ENCODE measurements at regions not wholly inside any gene's neighbourhood (a gene's known extent, or its start where the extent isn't known, plus 50 kb on each side); places are given as distances from the start of the nearest gene placed in this dataset.

DNA sequence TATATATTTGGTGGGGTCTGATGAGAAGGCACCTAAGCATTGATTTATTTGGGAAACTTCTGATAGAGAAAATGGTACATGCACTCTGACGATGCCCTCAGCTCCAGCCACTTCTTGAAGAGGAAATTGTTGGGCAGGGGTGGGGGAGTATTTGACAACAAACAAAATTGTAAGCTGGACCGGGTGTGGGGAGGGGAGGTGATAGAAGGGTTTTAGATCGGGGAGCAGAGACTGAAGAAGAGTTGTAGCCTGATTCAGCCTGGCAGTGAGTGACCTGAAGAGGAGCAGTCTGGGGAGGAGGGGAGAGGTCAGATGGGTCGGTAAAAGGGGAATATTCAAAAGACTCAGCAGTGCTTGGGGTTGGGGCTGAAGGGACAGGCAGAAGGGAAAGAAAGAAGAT lies 2284.7 kb downstream of the TP53TG3F start:
- H3K27me3 ChIP-seq (ENCODE audit: control insufficient read depth, insufficient read depth, low read length): no peaks in the 10 kb centered on the region
- CTCF ChIA-PET: interaction anchor here (0.6 kb wide), 1 partner anchor 635 kb away, joined by 3 read pairs; no protein-coding TSS in a partner anchor
- no peaks in the 10 kb centered on the region for H3K36me3 ChIP-seq (ENCODE audit: control insufficient read depth, insufficient read depth, low read length)
- H3K4me3 ChIP-seq (ENCODE audit: low read depth, low read length): no peak overlapping the region
- no peak for DNase-seq (ENCODE audit: low read depth)
- TF ChIP-seq, protein P1, sequence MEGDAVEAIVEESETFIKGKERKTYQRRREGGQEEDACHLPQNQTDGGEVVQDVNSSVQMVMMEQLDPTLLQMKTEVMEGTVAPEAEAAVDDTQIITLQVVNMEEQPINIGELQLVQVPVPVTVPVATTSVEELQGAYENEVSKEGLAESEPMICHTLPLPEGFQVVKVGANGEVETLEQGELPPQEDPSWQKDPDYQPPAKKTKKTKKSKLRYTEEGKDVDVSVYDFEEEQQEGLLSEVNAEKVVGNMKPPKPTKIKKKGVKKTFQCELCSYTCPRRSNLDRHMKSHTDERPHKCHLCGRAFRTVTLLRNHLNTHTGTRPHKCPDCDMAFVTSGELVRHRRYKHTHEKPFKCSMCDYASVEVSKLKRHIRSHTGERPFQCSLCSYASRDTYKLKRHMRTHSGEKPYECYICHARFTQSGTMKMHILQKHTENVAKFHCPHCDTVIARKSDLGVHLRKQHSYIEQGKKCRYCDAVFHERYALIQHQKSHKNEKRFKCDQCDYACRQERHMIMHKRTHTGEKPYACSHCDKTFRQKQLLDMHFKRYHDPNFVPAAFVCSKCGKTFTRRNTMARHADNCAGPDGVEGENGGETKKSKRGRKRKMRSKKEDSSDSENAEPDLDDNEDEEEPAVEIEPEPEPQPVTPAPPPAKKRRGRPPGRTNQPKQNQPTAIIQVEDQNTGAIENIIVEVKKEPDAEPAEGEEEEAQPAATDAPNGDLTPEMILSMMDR (IDR thresholded peaks at IDR 0.05; ENCODE audit: insufficient read depth, low read depth, low read length): no peak
- POLR2A ChIA-PET: no interaction called here

DNA sequence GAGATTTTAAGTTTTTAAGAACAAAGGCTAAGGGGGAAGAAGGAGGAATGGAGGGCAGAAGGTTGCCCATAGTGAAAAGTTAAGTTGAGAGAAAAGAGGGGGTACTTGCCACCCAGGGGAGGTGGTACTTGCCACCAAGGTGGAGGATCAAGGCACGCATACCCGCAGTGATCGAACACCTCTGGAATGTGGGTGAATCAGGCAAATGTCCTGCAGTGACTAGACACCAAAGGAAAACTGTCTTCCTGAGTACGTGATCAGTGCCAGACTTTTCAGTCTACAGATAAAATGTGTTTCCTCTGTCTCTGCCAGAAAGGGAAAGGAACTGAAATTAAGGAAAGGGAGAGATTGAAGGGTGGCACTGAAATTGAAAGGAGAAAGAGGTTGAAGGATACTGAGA lies 2285.3 kb downstream of the TP53TG3F start:
- no peak for DNase-seq (ENCODE audit: low read depth)
- Histone ChIP-seq H3K36me3 (ENCODE audit: control insufficient read depth, insufficient read depth, low read length) (no peaks in the 10 kb centered on the region), H3K27me3 (ENCODE audit: control insufficient read depth, insufficient read depth, low read length) (no peaks in the 10 kb centered on the region), H3K4me3 (ENCODE audit: low read depth, low read length) (no peak overlapping the region)
- ChIA-PET CTCF (no interaction called here), POLR2A (no interaction called here)
- TF ChIP-seq, protein P1 (IDR thresholded peaks at IDR 0.05; ENCODE audit: insufficient read depth, low read depth, low read length): no peak

DNA sequence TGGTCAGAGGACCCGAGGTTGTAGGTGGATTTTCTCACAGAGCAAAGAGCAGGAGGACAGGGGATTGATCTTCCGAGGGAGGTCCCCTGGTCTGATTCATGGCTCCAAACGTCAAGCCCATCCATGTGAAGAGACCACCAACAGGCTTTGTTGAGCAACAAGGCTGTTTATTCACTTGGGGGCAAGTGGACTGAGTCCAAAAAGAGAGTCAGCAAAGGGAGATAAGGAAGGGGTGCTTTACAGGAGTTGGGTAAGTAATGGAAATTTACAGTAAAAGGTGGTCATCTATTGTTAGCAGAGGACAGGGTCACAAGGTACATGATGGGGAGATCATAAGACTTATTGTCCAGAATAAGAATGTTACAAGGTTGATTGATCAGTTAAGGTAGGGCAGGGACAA lies 2285.8 kb downstream of the TP53TG3F start:
- DNase-seq (ENCODE audit: low read depth): no peak
- CTCF ChIA-PET: no interaction called here
- H3K4me3 ChIP-seq (ENCODE audit: low read depth, low read length): no peak overlapping the region
- TF ChIP-seq, protein P1 (IDR thresholded peaks at IDR 0.05; ENCODE audit: insufficient read depth, low read depth, low read length): no peak
- POLR2A ChIA-PET: no interaction called here
- no peaks in the 10 kb centered on the region for H3K27me3 ChIP-seq (ENCODE audit: control insufficient read depth, insufficient read depth, low read length)
- H3K36me3 ChIP-seq (ENCODE audit: control insufficient read depth, insufficient read depth, low read length): no peaks in the 10 kb centered on the region

DNA sequence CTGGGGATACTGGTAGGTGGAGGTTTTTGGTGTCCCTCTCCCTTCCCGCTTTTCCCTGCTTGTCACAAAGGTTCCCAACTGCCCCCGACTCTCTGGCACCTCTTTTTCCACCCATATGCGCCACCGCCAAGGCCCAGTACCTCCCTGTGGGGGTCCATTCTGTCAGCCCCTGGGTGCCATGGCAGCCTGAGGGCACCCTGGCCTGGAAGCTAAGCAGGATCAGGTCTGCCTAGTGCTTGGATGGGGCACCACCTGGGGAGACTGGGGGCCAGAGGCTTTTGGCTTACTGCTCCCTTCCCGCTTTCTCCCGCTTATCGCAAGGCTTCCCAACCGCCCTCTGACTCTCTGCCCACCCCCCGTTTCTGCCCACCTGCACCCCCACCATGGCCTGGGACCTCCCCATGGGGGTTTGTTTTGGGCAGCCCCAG lies 2286.4 kb downstream of the TP53TG3F start:
- TF ChIP-seq, protein P1 (IDR thresholded peaks at IDR 0.05; ENCODE audit: insufficient read depth, low read depth, low read length): no peak
- ChIA-PET POLR2A (no interaction called here), CTCF (no interaction called here)
- Histone ChIP-seq H3K27me3 (ENCODE audit: control insufficient read depth, insufficient read depth, low read length) (no peaks in the 10 kb centered on the region), H3K4me3 (ENCODE audit: low read depth, low read length) (no peak overlapping the region), H3K36me3 (ENCODE audit: control insufficient read depth, insufficient read depth, low read length) (no peaks in the 10 kb centered on the region)
- DNase-seq (ENCODE audit: low read depth): no peak

DNA sequence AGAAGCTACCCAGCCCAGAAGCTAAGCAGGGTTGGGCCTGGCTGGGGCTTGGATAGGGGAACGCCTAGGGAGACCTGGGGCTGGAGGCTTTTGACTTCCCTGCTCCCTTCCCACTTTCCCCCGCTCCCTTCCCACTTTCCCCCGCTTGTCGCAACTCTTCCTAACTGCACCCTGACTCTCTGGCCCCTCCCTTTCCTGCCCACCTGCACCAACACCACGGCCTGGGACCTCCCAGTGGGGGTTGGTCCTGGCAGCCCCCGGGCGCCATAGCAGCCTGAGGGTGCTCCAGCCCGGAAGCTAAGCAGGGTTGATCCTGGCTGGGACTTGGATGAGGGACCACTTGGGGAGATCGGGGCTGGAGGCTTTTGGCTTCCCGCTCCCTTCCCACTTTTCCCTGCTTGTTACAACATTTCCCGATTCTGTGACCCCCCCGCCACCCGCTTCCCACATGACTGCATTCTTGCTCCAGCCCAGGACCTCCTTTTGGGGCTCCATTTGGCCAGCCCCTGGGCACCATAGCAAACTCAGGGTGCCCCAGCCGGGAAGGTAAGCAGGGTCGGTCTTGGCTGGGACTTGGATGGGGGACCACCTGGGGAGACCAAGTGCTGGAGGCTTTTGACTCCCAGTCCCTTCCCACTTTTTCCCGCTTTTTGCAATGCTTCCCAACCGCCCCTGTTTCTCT lies 2287.0 kb downstream of the TP53TG3F start:
- no peak for DNase-seq (ENCODE audit: low read depth)
- Histone ChIP-seq H3K36me3 (ENCODE audit: control insufficient read depth, insufficient read depth, low read length) (no peaks in the 10 kb centered on the region), H3K27me3 (ENCODE audit: control insufficient read depth, insufficient read depth, low read length) (no peaks in the 10 kb centered on the region), H3K4me3 (ENCODE audit: low read depth, low read length) (no peak overlapping the region)
- ChIA-PET POLR2A (no interaction called here), CTCF (no interaction called here)
- TF ChIP-seq, protein P1 (IDR thresholded peaks at IDR 0.05; ENCODE audit: insufficient read depth, low read depth, low read length): no peak
